ENCODE measurements at regions not wholly inside any gene's neighbourhood (a gene's known extent, or its start where the extent isn't known, plus 50 kb on each side); places are given as distances from the start of the nearest gene placed in this dataset.

DNA sequence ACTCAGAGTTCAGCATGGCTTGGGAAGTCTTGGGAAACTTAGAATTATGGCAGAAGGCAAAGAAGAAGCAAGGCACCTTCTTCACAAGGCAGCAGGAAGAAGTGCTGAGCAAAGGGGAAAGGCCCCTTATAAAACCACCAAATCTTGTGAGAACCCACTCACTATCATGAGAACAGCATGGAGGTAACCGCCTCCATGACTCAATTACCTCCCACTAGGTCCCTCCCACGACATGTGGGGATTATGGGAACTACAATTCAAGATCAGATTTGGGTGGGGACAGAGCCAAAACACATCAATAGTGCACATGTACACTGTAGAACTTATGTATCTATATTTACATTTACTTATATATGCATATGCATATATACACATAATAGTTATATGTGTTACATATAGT is 565.3 kb upstream of the NR2F2 start (continued):
- TF ChIP-seq CBX5 (IDR thresholded peaks at IDR 0.05; ENCODE audit: low read depth, low read length), result no peak
- no peak for TF ChIP-seq RNF2 (IDR thresholded peaks at IDR 0.05; ENCODE audit: borderline replicate concordance, low read depth, low read length, missing control alignments, poor library complexity, severe bottlenecking)
- TF ChIP-seq BRCA1 (IDR thresholded peaks at IDR 0.05; ENCODE audit: low read depth, low read length), result no peak

All from H1 (cell line).